H1 (cell line): ENCODE measurements at regions not wholly inside any gene's neighbourhood (a gene's known extent, or its start where the extent isn't known, plus 50 kb on each side); places are given as distances from the start of the nearest gene placed in this dataset.

Source experiments
- ASH2L ChIP-seq: fragments of 200-600, 300-600 bp; sonication (generic); IDR thresholded peaks from one replicate; pipeline ENCODE4 v1.7.1; 2017; ENCODE audit warnings: low read length
- EGR1 ChIP-seq: IDR thresholded peaks from 2 replicates; pipeline ENCODE4 v1.6.1; 2011; ENCODE audit warnings: low read depth, low read length, borderline replicate concordance
- FOSL1 ChIP-seq: IDR thresholded peaks from 2 replicates; pipeline ENCODE4 v1.6.1; 2011; ENCODE audit warnings: mild to moderate bottlenecking, low read depth, low read length, moderate library complexity; ENCODE audit not compliant: insufficient read depth
- HDAC2 ChIP-seq, 2 experiments: fragments of 300-600 bp in 1 of 2; sonication (generic) in 1 of 2; IDR thresholded peaks; 2 replicates each; pipeline ENCODE4 v1.6.1; 2011 to 2012; ENCODE audit warnings: low read depth in 2 of 2, low read length in 2 of 2, mild to moderate bottlenecking in 2 of 2, moderate library complexity in 2 of 2, borderline replicate concordance in 1 of 2, inconsistent platforms in 1 of 2
- HDAC6 ChIP-seq: IDR thresholded peaks from one replicate; pipeline ENCODE4 v1.7.1; 2012; ENCODE audit warnings: low read depth, mild to moderate bottlenecking, inconsistent platforms, low read length, moderate library complexity
- MAFK ChIP-seq: IDR thresholded peaks from 2 replicates; pipeline ENCODE4 v1.6.1; 2012; ENCODE audit warnings: low read depth, mild to moderate bottlenecking, improper control_type of control experiment, low read length
- POLR2A ChIP-seq, 2 experiments: IDR thresholded peaks; 1 replicate in 1 of 2; 2 replicates in 1 of 2; pipeline ENCODE4 v1.6.1; 2011; ENCODE audit warnings: low read depth in 2 of 2, low read length in 2 of 2, mild to moderate bottlenecking in 2 of 2; ENCODE audit errors: control extremely low read depth in 1 of 2
- POLR2AphosphoS5 ChIP-seq: IDR thresholded peaks from 2 replicates; pipeline ENCODE4 v1.6.1; 2011; ENCODE audit warnings: low read depth, low read length
- SP1 ChIP-seq: IDR thresholded peaks from 2 replicates; pipeline ENCODE4 v1.6.1; 2011; ENCODE audit warnings: low read depth, low read length
- TF ChIP-seq, protein P1 (sequence below), 3 experiments: IDR thresholded peaks; 1 replicate in 2 of 3; 2 replicates in 1 of 3; pipeline versions ENCODE4 v1.5.1 to v1.6.1; 2011; ENCODE audit warnings: low read length in 3 of 3, mild to moderate bottlenecking in 3 of 3, inconsistent platforms in 2 of 3, low read depth in 1 of 3, moderate library complexity in 1 of 3; ENCODE audit not compliant: insufficient read depth in 1 of 3; ENCODE audit errors: control extremely low read depth in 1 of 3
- TF ChIP-seq, protein P2 (sequence below): IDR thresholded peaks from 2 replicates; pipeline ENCODE4 v1.6.1; 2011; ENCODE audit warnings: low read length, improper control_type of control experiment

DNA sequence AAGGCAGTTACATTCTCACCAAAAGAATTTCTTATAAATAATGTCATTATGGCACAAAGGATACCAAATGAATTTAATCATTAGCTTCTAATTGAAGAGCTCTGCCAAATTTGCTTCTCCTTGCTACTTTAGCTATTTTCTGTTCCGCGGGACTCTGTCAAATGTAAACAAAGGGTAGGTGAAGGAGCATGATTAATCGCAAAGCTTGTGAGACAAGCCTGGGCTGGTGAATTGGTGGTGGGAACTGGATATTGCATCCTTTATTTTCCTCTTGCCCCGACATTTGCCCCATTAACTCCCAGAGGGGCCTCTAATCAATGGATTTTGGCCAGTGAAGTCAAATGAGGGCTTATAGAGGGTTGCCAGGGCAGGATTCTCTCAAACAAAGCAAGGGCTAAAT lies 234.2 kb upstream of the RFX3 start:
- TF ChIP-seq POLR2AphosphoS5 (no peak), POLR2A (IDR thresholded peaks at IDR 0.05; ENCODE audit: control extremely low read depth in 1 of 2, low read depth in 2 of 2, low read length in 2 of 2) (no peak), MAFK (no peak), ASH2L (no peak), HDAC2 (IDR thresholded peaks at IDR 0.05; ENCODE audit: borderline replicate concordance in 1 of 2, low read depth in 2 of 2, low read length in 2 of 2) (no peak), EGR1 (no peak), HDAC6 (no peak), SP1 (no peak), FOSL1 (no peak)
- TF ChIP-seq, protein P1, sequence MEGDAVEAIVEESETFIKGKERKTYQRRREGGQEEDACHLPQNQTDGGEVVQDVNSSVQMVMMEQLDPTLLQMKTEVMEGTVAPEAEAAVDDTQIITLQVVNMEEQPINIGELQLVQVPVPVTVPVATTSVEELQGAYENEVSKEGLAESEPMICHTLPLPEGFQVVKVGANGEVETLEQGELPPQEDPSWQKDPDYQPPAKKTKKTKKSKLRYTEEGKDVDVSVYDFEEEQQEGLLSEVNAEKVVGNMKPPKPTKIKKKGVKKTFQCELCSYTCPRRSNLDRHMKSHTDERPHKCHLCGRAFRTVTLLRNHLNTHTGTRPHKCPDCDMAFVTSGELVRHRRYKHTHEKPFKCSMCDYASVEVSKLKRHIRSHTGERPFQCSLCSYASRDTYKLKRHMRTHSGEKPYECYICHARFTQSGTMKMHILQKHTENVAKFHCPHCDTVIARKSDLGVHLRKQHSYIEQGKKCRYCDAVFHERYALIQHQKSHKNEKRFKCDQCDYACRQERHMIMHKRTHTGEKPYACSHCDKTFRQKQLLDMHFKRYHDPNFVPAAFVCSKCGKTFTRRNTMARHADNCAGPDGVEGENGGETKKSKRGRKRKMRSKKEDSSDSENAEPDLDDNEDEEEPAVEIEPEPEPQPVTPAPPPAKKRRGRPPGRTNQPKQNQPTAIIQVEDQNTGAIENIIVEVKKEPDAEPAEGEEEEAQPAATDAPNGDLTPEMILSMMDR (IDR thresholded peaks at IDR 0.05; ENCODE audit: control extremely low read depth in 1 of 3, insufficient read depth in 1 of 3, low read depth in 1 of 3, low read length in 3 of 3), result no peak
- TF ChIP-seq, protein P2, sequence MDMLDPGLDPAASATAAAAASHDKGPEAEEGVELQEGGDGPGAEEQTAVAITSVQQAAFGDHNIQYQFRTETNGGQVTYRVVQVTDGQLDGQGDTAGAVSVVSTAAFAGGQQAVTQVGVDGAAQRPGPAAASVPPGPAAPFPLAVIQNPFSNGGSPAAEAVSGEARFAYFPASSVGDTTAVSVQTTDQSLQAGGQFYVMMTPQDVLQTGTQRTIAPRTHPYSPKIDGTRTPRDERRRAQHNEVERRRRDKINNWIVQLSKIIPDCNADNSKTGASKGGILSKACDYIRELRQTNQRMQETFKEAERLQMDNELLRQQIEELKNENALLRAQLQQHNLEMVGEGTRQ, result no peak
